HG03108 (cell line): ENCODE measurements at regions not wholly inside any gene's neighbourhood (a gene's known extent, or its start where the extent isn't known, plus 50 kb on each side); places are given as distances from the start of the nearest gene placed in this dataset.
"Not testable (repeated sequence)": the region's sequence is repeated elsewhere in the genome, so short reads cannot be mapped to it uniquely, and the experiment has no call there.

Source experiments
- ATAC-seq: cut with Tn5 transposase; IDR thresholded peaks from one replicate; pipeline ENCODE4 v1.9.1; 2021; ENCODE audit warnings: moderate library complexity; ENCODE audit not compliant: unreplicated experiment

GRCh38 chr7:97373736-97374135 lies 256.2 kb downstream of the SDHAF3 start:
- ATAC-seq: no peak

- ATAC-seq: no peak
Measured at GRCh38 chr7:97377713-97378112, 260.2 kb downstream of the SDHAF3 start.

DNA sequence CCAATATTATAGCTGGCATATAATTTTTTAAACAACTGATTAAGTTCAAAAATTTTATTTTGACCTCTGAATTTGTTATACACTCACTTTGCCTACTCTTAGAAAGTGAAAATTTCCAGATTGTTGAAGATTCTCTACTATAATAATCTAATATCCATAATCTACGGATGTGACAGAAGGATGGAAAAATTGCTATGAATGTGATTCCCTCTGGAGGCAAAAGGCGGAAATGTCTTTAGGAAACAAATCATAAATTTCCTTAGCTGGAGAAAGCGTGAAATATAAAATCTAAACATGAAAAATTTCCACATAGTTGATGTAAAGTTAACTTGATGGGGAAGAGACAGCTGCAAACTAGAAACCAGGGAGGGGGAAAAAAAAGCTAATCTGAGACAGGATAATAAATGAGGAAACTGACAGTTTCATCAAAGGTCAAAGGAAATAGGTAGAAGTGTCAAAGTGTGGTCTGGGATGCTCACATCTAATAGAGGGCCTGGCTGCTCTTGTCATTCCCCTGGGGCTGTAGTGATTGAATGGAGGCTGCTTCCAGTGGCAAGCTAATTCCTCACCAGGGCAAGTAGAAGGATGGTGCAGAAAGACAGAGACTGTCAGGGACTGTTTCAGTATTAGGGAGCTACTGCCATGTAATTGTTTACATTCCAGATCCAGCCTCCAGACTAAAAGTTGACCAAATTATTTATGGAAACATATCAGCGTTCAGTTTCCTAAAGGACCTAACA lies 264.5 kb downstream of the SDHAF3 start:
- ATAC-seq: no peak

DNA sequence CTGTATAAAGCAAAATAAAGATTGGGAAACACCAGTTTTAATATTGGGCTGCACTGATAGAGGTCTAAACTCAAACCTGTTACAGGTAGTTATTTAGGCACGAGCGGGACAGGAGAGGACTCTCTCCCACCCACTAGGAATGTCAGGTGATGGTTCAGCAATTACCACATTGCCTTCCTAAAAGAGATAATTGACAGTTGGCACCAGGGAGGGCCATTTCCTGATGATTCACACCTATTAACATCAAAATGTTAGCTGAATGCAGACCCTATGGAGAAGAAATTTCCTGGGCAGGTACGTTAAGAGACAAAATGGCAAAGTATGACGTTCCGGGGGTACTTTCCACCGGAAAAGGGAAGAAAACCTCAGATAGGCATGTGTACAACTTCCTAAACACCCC lies 272.6 kb downstream of the SDHAF3 start:
- ATAC-seq: no peak

- ATAC-seq: no peak
Measured at GRCh38 chr7:97390915-97391593, 273.6 kb downstream of the SDHAF3 start.

GRCh38 chr7:97401398-97401797 lies 283.9 kb downstream of the SDHAF3 start:
- ATAC-seq: no peak

GRCh38 chr7:97405835-97406234 lies 288.3 kb downstream of the SDHAF3 start:
- ATAC-seq: no peak

GRCh38 chr7:97407106-97407505 lies 289.6 kb downstream of the SDHAF3 start:
- ATAC-seq: no peak

DNA sequence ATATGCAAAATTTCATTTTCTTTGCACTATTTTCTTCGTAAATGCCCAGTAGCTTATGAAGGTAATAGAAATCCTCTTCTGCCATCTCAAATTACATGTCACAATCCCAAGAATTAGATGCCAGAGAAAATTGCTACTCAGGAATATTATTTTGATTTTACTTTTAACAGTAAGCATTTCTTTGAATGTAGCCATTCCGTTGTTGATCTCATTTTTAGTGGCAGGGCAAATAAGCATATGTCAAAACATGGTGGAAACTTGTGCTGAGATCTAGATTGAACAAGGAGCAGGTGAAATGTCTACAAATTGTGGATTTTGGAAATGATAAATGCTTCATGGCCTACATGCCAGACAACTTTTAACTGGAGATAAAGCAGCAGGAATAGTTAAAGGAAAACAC lies 291.8 kb downstream of the SDHAF3 start:
- ATAC-seq: no peak

GRCh38 chr7:97418312-97418711 lies 300.8 kb downstream of the SDHAF3 start:
- ATAC-seq: no peak

- no peak for ATAC-seq
Measured at GRCh38 chr7:97419898-97420297, 302.4 kb downstream of the SDHAF3 start.

GRCh38 chr7:97421307-97421930 lies 303.9 kb downstream of the SDHAF3 start:
- ATAC-seq: no peak

- no peak for ATAC-seq
Measured at GRCh38 chr7:97422046-97422445, 304.5 kb downstream of the SDHAF3 start.

DNA sequence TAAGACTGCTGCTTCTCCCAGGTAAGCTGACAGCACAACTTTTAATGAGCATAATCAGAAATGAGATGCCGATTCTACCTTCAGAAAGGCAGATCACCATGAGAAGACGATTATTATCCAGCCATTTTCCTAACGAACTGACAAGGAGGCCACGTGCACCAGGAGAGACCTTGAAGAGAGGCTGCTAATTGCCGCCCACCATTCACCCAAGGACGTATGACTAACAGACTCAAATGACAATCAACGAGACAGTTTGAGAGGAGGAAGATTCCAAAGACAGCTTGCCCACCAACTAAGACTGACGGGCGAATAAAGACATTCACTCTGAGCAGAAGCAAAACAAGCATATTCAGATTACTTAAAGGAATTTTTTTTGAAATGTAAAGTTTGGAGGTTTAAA lies 301.9 kb upstream of the TAC1 start:
- ATAC-seq: no peak

GRCh38 chr7:97439637-97440214 lies 292.2 kb upstream of the TAC1 start:
- ATAC-seq: no peak

GRCh38 chr7:97446361-97446760 lies 285.5 kb upstream of the TAC1 start:
- ATAC-seq: no peak

- ATAC-seq: not testable (repeated sequence)
Measured at GRCh38 chr7:97449448-97449847, 282.4 kb upstream of the TAC1 start.

GRCh38 chr7:97450516-97450915 lies 281.4 kb upstream of the TAC1 start:
- no peak for ATAC-seq

GRCh38 chr7:97454636-97455035 lies 277.2 kb upstream of the TAC1 start:
- ATAC-seq: no peak

DNA sequence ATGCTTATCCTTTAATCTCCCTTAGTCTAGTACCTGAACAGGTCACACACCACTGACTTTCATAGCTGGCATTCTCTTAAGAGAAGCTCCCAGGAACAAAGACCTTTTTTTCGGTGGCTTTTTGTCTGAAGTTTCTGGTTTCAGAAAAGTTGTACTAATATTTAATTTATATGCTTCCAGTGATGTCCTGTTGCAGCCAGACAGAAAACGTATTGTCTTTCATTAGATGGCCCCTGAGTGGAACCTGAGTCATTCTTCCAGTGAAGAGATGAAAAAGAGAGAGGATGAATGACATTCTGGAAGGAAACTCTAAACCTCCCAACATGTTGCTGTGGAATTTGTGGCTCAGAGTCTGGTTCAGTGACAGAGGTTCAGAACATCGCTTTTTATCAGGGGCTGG lies 274.8 kb upstream of the TAC1 start:
- no peak for ATAC-seq

DNA sequence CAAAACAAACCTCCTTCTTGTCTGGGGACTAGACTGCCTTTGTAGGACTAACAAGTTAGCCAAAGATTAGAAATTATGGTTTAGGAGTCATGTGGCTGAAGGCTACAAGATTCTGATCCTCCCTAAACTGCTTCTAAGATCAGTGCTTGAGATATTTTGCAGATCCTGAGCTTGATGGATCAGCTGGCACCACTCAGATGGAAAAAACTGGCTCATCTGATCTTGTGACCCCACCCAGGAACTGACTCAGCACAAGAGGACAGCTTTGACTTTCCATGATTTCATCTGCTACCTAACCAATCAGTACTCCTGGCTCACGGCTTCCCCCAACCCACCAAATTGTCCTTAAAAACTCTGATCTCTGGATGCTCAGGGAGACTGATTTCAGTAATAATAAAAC lies 271.5 kb upstream of the TAC1 start:
- no peak for ATAC-seq

DNA sequence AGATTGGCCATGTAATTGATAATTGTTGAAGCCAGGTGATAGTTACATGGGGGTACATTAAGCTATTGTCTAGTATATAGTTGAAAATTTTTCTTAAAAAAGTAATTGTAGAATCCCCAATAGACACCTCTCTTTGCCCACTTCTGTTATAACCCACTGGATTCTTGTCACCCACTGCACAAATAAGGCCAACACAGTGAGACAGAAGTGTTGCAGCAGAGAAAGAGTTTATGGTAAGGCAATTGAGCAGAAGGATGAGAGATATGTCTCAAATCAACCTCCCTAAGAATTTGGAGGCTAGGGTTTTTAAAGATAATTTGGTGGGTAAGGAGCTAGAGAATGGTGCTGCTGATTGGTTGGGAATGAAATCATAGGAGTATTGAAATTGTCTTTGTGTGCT lies 270.3 kb upstream of the TAC1 start:
- no peak for ATAC-seq
